ENCODE measurements at regions not wholly inside any gene's neighbourhood (a gene's known extent, or its start where the extent isn't known, plus 50 kb on each side); places are given as distances from the start of the nearest gene placed in this dataset.

DNA sequence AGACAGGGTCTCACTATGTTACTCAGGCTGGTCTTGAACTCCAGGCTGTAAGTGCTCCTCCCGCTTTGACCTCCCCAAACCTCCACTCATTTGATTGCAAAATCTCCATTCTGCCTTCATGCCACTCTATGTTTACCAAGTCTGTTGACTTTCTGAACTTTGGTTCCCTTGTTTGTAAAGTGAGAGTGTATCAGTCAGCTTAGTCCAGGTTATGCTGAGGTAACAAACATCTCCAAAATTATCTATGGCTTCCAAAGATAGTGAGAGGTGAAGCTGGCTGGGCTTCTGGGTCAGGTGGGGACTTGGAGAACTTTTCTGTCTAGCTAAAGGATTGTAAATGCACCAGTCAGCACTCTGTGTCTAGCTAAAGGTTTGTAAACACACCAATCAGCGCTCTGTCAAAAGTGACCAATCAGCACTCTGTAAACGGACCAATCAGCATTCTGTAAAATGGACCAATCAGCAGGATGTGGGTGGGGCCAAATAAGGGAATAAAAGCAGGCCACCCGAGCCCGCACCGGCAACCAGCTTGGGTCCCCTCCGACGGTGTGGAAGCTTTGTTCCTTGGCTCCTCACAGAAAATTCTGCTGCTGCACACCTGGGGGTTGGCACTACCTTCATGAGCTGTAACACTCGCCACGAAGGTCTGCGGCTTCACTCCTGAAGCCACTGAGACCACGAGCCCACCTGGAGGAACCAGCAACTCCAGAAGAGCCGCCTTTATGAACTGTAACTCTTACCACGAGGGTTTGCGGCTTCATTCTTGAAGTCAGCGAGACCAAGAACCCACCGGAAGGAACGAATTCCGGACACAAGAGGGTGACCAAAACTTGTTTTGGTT is 109.3 kb downstream of the MIAT start:
- H3K27ac ChIP-seq (replicated peaks) = no peak overlapping the region
- intact Hi-C loops (cut with micrococcal nuclease) = no loop called here
- H3K4me1 ChIP-seq = no peaks in the 10 kb centered on the region
- DNase-seq = no peak
- H3K36me3 ChIP-seq = peaks cover 14% of the 10 kb centered on the region
- H3K9me3 ChIP-seq (replicated peaks) = peaks cover 5% of the 10 kb centered on the region
- no peaks in the 10 kb centered on the region for H3K27me3 ChIP-seq (ENCODE audit: low read depth)
- H3K4me3 ChIP-seq = no peak overlapping the region
- TF ChIP-seq, protein P1, sequence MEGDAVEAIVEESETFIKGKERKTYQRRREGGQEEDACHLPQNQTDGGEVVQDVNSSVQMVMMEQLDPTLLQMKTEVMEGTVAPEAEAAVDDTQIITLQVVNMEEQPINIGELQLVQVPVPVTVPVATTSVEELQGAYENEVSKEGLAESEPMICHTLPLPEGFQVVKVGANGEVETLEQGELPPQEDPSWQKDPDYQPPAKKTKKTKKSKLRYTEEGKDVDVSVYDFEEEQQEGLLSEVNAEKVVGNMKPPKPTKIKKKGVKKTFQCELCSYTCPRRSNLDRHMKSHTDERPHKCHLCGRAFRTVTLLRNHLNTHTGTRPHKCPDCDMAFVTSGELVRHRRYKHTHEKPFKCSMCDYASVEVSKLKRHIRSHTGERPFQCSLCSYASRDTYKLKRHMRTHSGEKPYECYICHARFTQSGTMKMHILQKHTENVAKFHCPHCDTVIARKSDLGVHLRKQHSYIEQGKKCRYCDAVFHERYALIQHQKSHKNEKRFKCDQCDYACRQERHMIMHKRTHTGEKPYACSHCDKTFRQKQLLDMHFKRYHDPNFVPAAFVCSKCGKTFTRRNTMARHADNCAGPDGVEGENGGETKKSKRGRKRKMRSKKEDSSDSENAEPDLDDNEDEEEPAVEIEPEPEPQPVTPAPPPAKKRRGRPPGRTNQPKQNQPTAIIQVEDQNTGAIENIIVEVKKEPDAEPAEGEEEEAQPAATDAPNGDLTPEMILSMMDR (IDR thresholded peaks at IDR 0.05; ENCODE audit: borderline replicate concordance) = no peak

DNA sequence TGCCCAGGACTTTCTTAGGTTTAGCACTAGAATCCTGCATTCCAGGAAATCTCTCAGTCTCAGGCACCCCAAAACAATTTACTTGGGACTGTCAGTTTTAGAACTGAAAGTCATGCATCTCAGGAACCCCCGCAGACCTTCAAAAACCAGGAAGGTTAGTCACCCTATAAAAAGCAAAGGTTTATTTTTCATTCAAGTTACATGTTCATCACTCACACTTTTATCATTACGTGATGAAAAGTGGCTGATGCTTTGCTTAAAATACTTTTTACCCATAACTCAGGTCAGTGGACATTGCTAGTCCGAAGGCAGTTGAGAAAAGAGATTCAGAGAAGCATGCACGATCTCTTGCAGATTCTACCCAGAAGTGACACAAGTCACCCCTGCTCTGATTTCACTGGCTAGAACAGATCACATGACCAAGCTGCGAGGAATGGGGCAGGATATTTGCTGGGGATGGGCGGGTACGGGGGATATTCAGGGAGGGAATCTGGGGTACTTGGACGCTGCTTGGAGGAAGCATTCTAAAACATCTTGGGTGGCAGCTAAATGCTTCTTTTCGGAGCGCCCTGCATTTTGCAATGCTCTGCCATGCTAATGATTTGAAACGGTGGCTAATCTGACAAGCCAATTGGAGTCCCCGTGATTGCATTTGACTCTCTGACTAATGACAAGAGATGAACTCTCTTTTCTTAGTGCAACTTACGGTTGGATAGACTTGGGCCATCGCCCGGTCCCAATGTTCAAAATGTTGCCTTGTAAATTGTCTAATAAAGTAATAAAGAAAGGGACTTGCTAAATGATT is 110.2 kb downstream of the MIAT start:
- intact Hi-C loops (cut with micrococcal nuclease) = no loop called here
- no peak overlapping the region for H3K27ac ChIP-seq (replicated peaks)
- TF ChIP-seq, protein P1 (IDR thresholded peaks at IDR 0.05; ENCODE audit: borderline replicate concordance) = no peak

DNA sequence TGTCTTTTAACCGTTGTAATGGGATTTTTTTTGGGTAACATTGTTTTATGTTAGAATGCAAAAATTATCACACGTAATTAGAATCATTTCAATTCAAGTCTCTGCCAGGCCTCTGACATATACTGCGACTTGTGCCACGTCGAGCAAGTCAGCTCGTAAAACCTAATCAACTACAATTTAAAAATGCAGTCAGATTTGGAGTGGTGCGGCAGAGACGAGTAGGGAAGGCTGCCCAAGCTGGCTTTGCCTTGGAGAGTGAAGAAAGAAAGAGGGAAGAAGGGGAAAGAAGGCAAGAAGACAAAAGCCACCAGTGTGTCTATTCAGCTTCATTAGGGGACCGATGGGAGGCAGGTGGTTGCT is 110.7 kb downstream of the MIAT start:
- no peak for DNase-seq
- Histone ChIP-seq H3K4me1 (no peaks in the 10 kb centered on the region), H3K27ac (replicated peaks) (no peak overlapping the region), H3K27me3 (ENCODE audit: low read depth) (no peaks in the 10 kb centered on the region), H3K36me3 (peaks cover 14% of the 10 kb centered on the region), H3K4me3 (no peak overlapping the region), H3K9me3 (replicated peaks) (peaks cover 5% of the 10 kb centered on the region)
- TF ChIP-seq, protein P1 (IDR thresholded peaks at IDR 0.05; ENCODE audit: borderline replicate concordance) = no peak
- intact Hi-C loops (cut with micrococcal nuclease) = no loop called here

More for the DNA sequence above, 110.2 kb downstream of the MIAT start:
- H3K9me3 ChIP-seq (replicated peaks) = peaks cover 5% of the 10 kb centered on the region
- H3K4me3 ChIP-seq = no peak overlapping the region
- H3K27me3 ChIP-seq (ENCODE audit: low read depth) = no peaks in the 10 kb centered on the region
- no peaks in the 10 kb centered on the region for H3K4me1 ChIP-seq
- peaks cover 14% of the 10 kb centered on the region for H3K36me3 ChIP-seq
- no peak for DNase-seq

DNA sequence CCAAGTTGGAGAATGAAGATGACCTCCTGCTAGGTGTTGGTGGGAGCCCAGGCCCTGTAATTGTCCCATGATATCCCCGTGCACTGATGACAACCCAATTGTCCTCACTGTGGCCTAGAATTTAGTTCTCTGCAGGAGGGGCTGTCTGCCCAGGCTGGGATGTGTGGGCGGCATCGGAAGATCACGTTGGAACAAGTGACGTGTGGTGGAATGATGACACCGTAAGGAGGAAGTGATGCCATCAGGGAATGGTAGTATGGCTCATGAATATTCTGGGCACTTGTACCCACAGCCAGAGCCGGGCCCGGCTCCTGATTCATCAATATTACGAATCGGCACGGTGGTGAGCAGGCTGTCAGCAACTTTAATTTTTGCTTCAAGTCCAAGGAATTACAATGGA is 111.6 kb downstream of the MIAT start:
- no peak overlapping the region for H3K27ac ChIP-seq (replicated peaks)
- no peak for DNase-seq
- TF ChIP-seq, protein P1 (IDR thresholded peaks at IDR 0.05; ENCODE audit: borderline replicate concordance) = no peak
- no peak overlapping the region for H3K4me3 ChIP-seq
- H3K9me3 ChIP-seq (replicated peaks) = peaks cover 5% of the 10 kb centered on the region
- H3K4me1 ChIP-seq = no peaks in the 10 kb centered on the region
- no peaks in the 10 kb centered on the region for H3K27me3 ChIP-seq (ENCODE audit: low read depth)
- H3K36me3 ChIP-seq = peaks cover 17% of the 10 kb centered on the region
- intact Hi-C loops (cut with micrococcal nuclease) = no loop called here

DNA sequence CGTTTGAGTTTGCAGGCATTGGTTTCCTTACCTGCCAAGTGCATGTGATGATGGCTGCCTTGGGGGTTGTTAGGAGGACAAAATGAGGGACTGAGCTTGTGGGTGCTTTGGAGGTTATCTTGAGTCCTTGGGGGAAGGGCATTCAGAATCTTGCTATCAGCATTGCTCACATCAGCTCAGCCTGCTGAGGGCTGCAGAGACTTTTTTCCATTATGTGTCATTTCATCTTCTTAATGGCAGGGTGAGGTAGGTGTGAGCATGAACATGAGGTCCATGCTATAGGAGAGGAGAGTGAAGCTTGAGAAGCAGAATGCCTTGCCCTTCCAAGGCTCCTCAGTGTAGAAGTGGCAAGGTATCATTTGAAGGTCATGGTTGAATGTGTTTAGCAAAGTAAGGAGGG is 112.3 kb downstream of the MIAT start:
- intact Hi-C loops (cut with micrococcal nuclease) = no loop called here

More for the DNA sequence above, 112.3 kb downstream of the MIAT start:
- TF ChIP-seq, protein P1 (IDR thresholded peaks at IDR 0.05; ENCODE audit: borderline replicate concordance) = no peak
- peaks cover 24% of the 10 kb centered on the region for H3K36me3 ChIP-seq
- no peak overlapping the region for H3K4me3 ChIP-seq
- no peaks in the 10 kb centered on the region for H3K27me3 ChIP-seq (ENCODE audit: low read depth)
- no peak for DNase-seq
- H3K9me3 ChIP-seq (replicated peaks) = peaks cover 6% of the 10 kb centered on the region
- no peak overlapping the region for H3K27ac ChIP-seq (replicated peaks)
- H3K4me1 ChIP-seq = no peaks in the 10 kb centered on the region

Measured in left ventricle myocardium inferior (tissue), 1 donor.